ENCODE measurements at regions not wholly inside any gene's neighbourhood (a gene's known extent, or its start where the extent isn't known, plus 50 kb on each side); places are given as distances from the start of the nearest gene placed in this dataset.

DNA sequence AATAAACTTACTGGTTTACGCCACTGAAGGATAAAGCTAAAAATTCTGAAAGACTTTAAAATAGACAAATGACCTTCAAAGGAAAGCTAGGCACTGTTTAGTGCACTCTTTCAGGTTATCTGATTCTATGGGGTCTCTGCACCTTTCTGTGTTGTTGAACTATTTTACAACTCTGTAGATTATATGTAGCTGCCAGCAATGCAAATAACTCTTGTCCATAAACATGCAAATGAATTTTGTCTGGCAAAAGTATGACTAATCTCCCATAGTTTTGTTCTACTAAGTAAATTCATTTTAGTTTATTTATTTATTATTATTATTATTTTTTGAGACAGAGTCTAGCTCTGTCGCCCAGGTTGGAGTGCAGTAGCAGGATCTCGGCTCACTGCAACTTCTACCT is 266.3 kb upstream of the CCDC196 start:
- TF ChIP-seq, protein P1, sequence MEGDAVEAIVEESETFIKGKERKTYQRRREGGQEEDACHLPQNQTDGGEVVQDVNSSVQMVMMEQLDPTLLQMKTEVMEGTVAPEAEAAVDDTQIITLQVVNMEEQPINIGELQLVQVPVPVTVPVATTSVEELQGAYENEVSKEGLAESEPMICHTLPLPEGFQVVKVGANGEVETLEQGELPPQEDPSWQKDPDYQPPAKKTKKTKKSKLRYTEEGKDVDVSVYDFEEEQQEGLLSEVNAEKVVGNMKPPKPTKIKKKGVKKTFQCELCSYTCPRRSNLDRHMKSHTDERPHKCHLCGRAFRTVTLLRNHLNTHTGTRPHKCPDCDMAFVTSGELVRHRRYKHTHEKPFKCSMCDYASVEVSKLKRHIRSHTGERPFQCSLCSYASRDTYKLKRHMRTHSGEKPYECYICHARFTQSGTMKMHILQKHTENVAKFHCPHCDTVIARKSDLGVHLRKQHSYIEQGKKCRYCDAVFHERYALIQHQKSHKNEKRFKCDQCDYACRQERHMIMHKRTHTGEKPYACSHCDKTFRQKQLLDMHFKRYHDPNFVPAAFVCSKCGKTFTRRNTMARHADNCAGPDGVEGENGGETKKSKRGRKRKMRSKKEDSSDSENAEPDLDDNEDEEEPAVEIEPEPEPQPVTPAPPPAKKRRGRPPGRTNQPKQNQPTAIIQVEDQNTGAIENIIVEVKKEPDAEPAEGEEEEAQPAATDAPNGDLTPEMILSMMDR (conservative IDR thresholded peaks at IDR 0.05), result no peak
- H3K27ac ChIP-seq, result no peak overlapping the region

DNA sequence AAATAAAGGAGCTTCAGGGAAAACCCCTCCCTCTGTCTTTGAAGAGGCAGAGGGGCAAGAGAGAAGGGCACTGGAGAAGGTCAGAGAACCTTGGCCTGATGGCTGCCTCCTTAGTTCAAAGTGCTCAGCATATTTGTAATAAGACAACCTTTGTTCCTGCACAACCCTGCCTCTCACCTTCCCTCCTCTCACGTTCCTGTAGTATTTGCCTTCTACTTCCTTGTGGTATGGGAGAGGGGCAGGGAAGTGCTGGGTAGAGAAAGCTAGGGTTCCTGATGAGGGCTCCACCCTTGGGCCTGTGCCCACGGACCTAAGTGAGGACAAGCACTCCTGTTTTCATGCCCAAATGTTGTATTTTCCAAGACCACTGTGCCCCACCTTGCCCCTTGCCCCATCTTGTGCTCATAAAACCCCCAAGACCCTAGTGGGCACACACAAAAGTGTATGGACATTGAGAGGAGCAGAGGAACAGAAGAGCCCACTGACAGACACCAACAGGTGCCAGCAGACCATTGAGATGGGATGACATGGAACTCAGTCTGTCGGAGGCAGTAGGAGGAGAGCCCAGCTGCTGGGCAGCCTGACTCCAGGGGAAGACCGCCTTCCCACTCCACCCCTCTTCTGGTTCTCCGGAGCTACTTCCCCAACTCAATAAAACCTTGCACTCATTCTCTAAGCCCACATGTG is 261.5 kb upstream of the CCDC196 start:
- no peak overlapping the region for H3K27ac ChIP-seq
- TF ChIP-seq, protein P1 (conservative IDR thresholded peaks at IDR 0.05), result no peak

DNA sequence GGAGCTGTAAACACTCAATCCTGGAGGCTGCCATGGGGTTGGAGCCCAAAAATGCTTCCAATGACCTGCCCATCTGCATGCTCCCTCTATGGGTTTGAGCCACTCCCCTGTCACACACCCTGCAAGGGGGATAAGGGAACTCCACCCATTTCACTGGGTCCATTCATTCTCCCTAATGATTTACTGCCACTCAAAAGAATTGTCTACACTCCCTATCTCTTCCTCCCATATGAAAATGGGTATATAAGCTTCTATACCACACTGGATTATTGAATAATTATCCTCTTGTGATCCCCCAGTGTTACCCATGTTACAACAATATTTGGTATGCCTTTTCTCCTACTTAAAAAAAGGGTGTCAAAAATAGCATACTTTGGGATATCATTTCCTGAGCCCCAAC is 260.8 kb upstream of the CCDC196 start:
- TF ChIP-seq, protein P1 (conservative IDR thresholded peaks at IDR 0.05), result no peak
- no peak overlapping the region for H3K27ac ChIP-seq

DNA sequence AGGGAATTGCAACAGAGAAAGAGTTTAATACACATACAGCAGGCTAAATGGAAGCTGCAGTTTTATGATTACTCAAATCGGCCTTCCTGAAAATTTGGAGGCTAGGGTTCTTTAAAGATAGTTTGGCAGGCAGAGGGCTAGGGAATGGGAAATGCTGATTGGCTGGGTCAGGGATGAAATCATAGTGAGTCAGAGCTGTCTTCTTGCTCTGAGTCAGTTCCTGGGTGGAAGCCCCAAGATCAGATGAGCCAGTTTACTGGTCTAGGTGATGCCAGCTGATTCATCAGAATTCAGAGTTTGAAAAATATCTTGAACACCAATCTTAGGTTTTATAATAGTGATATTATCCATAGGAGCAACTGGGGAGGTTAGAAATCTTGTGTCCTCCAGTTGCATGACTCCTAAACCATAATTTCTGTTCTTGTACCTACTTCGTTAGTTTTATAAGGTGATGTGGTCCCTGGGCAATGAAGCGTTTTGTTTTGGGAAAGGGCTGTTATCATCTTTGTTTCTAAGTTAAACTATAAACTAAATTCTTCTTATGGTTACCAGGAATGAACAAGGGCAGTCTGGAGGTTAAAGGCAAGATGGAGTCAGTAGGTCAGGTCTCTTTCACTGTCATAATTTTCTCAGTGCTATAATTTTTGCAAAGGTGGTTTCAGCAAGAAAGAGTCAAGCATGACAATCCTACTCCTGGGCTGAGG is 257.8 kb upstream of the CCDC196 start:
- no peak overlapping the region for H3K27ac ChIP-seq
- TF ChIP-seq, protein P1 (conservative IDR thresholded peaks at IDR 0.05), result no peak

DNA sequence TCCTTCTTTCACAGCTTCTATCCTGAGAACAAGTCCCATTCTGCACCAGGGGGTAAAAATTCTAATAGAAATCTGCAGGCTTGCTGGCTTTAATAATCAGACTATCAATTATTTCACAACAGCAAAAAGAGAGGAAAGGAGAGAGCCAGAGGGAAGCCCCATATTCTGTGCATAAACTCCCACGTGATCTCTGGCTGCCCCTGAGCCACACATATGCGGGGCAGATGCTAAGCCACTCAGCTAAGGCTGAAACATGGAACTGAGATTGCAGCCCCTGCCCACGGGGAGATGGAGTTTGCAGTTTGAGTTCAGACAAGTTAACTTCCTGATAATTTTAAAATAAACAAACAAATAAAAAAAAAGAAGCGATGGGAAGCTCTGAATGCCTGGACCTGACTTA is 254.4 kb upstream of the CCDC196 start:
- TF ChIP-seq, protein P1 (conservative IDR thresholded peaks at IDR 0.05), result no peak
- H3K27ac ChIP-seq, result no peak overlapping the region

DNA sequence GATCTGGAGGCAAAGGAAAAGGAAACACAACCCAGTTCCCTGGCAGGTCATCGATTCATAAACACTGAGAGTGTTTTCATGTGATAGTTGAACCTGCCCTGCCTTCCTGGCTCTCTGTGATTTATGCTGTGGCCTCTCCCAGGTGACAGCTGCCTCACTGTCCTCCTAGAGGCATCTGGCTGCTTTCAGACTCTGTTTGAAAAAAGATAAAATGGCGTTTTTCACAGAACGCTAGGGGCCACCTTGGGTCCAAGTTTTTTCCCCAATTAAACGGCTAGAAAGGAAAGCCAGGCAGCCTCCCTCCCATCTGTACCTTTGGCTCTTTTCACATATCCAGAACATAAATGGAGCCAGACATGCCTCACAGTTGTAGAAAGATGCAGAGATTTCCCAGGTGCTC is 252.6 kb upstream of the CCDC196 start:
- no peak overlapping the region for H3K27ac ChIP-seq
- TF ChIP-seq, protein P1 (conservative IDR thresholded peaks at IDR 0.05), result no peak

DNA sequence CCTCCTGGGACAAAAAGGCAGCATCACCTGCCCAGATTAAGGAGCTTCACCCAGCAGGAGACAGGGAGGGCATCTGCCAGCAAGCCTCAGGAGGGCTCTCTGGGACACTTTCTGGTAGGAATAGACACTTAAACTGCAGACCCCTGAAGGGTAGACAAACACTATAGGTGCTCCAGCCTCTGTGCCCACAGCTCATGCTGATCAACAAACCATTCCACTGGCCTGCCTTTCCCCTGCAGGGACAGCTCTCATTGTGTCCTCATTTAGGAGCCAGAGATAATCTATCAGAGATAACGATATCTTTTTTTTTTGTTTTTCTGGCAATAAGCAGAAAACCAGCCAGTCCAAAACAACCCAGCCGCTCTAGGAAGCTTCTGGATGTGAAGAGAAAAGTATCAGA is 251.8 kb upstream of the CCDC196 start:
- no peak overlapping the region for H3K27ac ChIP-seq
- TF ChIP-seq, protein P1 (conservative IDR thresholded peaks at IDR 0.05), result no peak
